HG03103 (cell line): ENCODE measurements at regions not wholly inside any gene's neighbourhood (a gene's known extent, or its start where the extent isn't known, plus 50 kb on each side); places are given as distances from the start of the nearest gene placed in this dataset.

ENCODE experiments used
- ATAC-seq: cut with Tn5 transposase; IDR thresholded peaks from one replicate; pipeline ENCODE4 v1.9.1; 2021; ENCODE audit warnings: low read depth; ENCODE audit not compliant: unreplicated experiment

- no peak for ATAC-seq
Measured at GRCh38 chr2:15762449-15762848, 170.8 kb downstream of the DDX1 start.

- no peak for ATAC-seq
Measured at GRCh38 chr2:15763106-15763821, 171.6 kb downstream of the DDX1 start.

GRCh38 chr2:15763822-15764682 lies 172.4 kb downstream of the DDX1 start:
- ATAC-seq: no peak

GRCh38 chr2:15764683-15765011 lies 173.0 kb downstream of the DDX1 start:
- ATAC-seq: no peak

GRCh38 chr2:15765211-15765610 lies 173.5 kb downstream of the DDX1 start:
- no peak for ATAC-seq

GRCh38 chr2:15765686-15766302 lies 174.1 kb downstream of the DDX1 start:
- ATAC-seq: no peak

- ATAC-seq: no peak
Measured at GRCh38 chr2:15766303-15766861, 174.0 kb upstream of the MYCN start.

- no peak for ATAC-seq
Measured at GRCh38 chr2:15766911-15767597, 173.3 kb upstream of the MYCN start.

GRCh38 chr2:15767679-15768078 lies 172.7 kb upstream of the MYCN start:
- ATAC-seq: no peak

- ATAC-seq: no peak
Measured at GRCh38 chr2:15768142-15768541, 172.2 kb upstream of the MYCN start.

- no peak for ATAC-seq
Measured at GRCh38 chr2:15768615-15769014, 171.7 kb upstream of the MYCN start.

- ATAC-seq: no peak
Measured at GRCh38 chr2:15769235-15769634, 171.1 kb upstream of the MYCN start.

- ATAC-seq: no peak
Measured at GRCh38 chr2:15769676-15770547, 170.4 kb upstream of the MYCN start.

- no peak for ATAC-seq
Measured at GRCh38 chr2:15770606-15771005, 169.7 kb upstream of the MYCN start.

GRCh38 chr2:15771124-15771523 lies 169.2 kb upstream of the MYCN start:
- ATAC-seq: no peak

- no peak for ATAC-seq
Measured at GRCh38 chr2:15772086-15772595, 168.2 kb upstream of the MYCN start.

- no peak for ATAC-seq
Measured at GRCh38 chr2:15772681-15773080, 167.7 kb upstream of the MYCN start.

GRCh38 chr2:15773204-15773603 lies 167.1 kb upstream of the MYCN start:
- no peak for ATAC-seq

- no peak for ATAC-seq
Measured at GRCh38 chr2:15773846-15774245, 166.5 kb upstream of the MYCN start.
